A549 (cell line): ENCODE measurements at regions not wholly inside any gene's neighbourhood (a gene's known extent, or its start where the extent isn't known, plus 50 kb on each side); places are given as distances from the start of the nearest gene placed in this dataset.

Experiments
- ATAC-seq, 2 experiments: fragments of 200-7000 bp in 1 of 2; fragments of >200 bp in 1 of 2; cut with Nextera tagmentation in 1 of 2; cut with Tn5 transposase in 1 of 2; 3 replicates each; pipeline versions ENCODE4 v1.8.0 to v1.9.1; 2018 to 2020; ENCODE audit warnings: mild to moderate bottlenecking in 1 of 2, moderate library complexity in 1 of 2
- CTCF ChIA-PET: fragments of 300-600 bp; sonication (Branson Sonifier 250); formaldehyde crosslinking; extraction: SDS; loops from one replicate; lab custom pipeline; 2021; ENCODE audit warnings: antibody characterized with exemption, inconsistent platforms; lab: Yijun Ruan, JAX
- POLR2A ChIA-PET: fragments of 350-600 bp; formaldehyde crosslinking; extraction: SDS; loops from one replicate; lab custom pipeline; 2021; ENCODE audit warnings: antibody characterized with exemption, inconsistent platforms; lab: Yijun Ruan, JAX
- DNase-seq, 2 experiments: peaks; one replicate each; pipeline versions ENCODE4 v3.0.0 to v3.0.0-alpha.2; 2011 to 2016; ENCODE audit warnings: low read depth in 1 of 2, low spot score in 1 of 2
- FAIRE-seq: peaks from 2 replicates; lab custom pipeline; 2011; peaks lifted over from hg19 to GRCh38; lab: Jason Lieb, UNC
- H3K27ac ChIP-seq, 2 experiments: fragments of >200 bp; sonication (Bioruptor Twin); formaldehyde crosslinking; 3 replicates each; pipeline ENCODE4 v1.5.1; 2016 to 2017
- H3K4me1 ChIP-seq: fragments of >200 bp; sonication (Bioruptor Twin); formaldehyde crosslinking; 3 replicates; pipeline ENCODE4 v1.6.1; 2016
- H3K4me2 ChIP-seq: fragments of >200 bp; sonication (Bioruptor Twin); formaldehyde crosslinking; 3 replicates; pipeline ENCODE4 v1.6.1; 2016
- H3K4me3 ChIP-seq: fragments of >200 bp; sonication (Bioruptor Twin); formaldehyde crosslinking; 3 replicates; pipeline ENCODE4 v1.5.1; 2016
- H3K9me3 ChIP-seq: fragments of >200 bp; sonication (Bioruptor Twin); formaldehyde crosslinking; 3 replicates; pipeline ENCODE4 v1.6.1; 2016
- ATOH8 ChIP-seq: fragments of 250-450 bp; sonication (Bioruptor Pico); IDR thresholded peaks from 2 replicates; pipeline ENCODE4 v1.5.0; 2020; ENCODE audit warnings: low read depth, mild to moderate bottlenecking, moderate library complexity
- CBX2 ChIP-seq: fragments of 200-600 bp; sonication (generic); IDR thresholded peaks from 2 replicates; pipeline ENCODE4 v1.6.1; 2016; ENCODE audit warnings: low read depth, mild to moderate bottlenecking, borderline replicate concordance
- CEBPB ChIP-seq, 2 experiments: fragments of >200 bp in 1 of 2; sonication (Bioruptor Twin) in 1 of 2; formaldehyde crosslinking in 1 of 2; IDR thresholded peaks; 2 replicates each; pipeline ENCODE4 v1.6.1; 2012 to 2016
- CHD2 ChIP-seq: fragments of 150-350 bp; IDR thresholded peaks from 2 replicates; pipeline ENCODE4 v1.6.1; 2014; ENCODE audit warnings: low read length; ENCODE audit not compliant: partially characterized antibody
- CTCF ChIP-seq: fragments of >200 bp; sonication (Bioruptor Twin); formaldehyde crosslinking; IDR thresholded peaks from 3 replicates; pipeline ENCODE4 v1.5.1; 2016
- E2F6 ChIP-seq: IDR thresholded peaks from 2 replicates; pipeline ENCODE4 v1.6.1; 2012; ENCODE audit warnings: low read depth, borderline replicate concordance
- ELK1 ChIP-seq: fragments of 150-350 bp; IDR thresholded peaks from 2 replicates; pipeline ENCODE4 v1.6.1; 2014; ENCODE audit warnings: low read depth, mild to moderate bottlenecking, low read length
- EP300 ChIP-seq, 2 experiments: fragments of >200 bp; sonication (Bioruptor Twin); formaldehyde crosslinking; IDR thresholded peaks; 2 replicates in 1 of 2; 3 replicates in 1 of 2; pipeline ENCODE4 v1.6.1; 2016 to 2017
- ESRRA ChIP-seq: fragments of 150-350 bp; IDR thresholded peaks from 2 replicates; pipeline ENCODE4 v1.6.1; 2014; ENCODE audit warnings: mild to moderate bottlenecking, low read length, borderline replicate concordance
- FOSL2 ChIP-seq, 2 experiments: fragments of 450-650 bp in 1 of 2; fragments of >200 bp in 1 of 2; sonication (Bioruptor Twin) in 1 of 2; formaldehyde crosslinking; IDR thresholded peaks; 2 replicates each; pipeline versions ENCODE4 v1.5.0 to v1.6.1; 2016 to 2020; ENCODE audit warnings: mild to moderate bottlenecking in 1 of 2, moderate library complexity in 1 of 2
- FOXS1 ChIP-seq: fragments of 250-450 bp; sonication (Bioruptor Pico); IDR thresholded peaks from 2 replicates; pipeline ENCODE4 v1.5.0; 2020; ENCODE audit warnings: mild to moderate bottlenecking, moderate library complexity
- HDAC2 ChIP-seq: fragments of 200-600 bp; sonication (generic); IDR thresholded peaks from 2 replicates; pipeline ENCODE4 v1.6.1; 2016
- JUN ChIP-seq, 2 experiments: fragments of >200 bp; sonication (Bioruptor Twin); formaldehyde crosslinking; IDR thresholded peaks; 2 replicates in 1 of 2; 3 replicates in 1 of 2; pipeline ENCODE4 v1.6.1; 2016 to 2017
- JUNB ChIP-seq: fragments of >200 bp; sonication (Bioruptor Twin); formaldehyde crosslinking; IDR thresholded peaks from 2 replicates; pipeline ENCODE4 v1.6.1; 2016
- KDM1A ChIP-seq: fragments of 200-600 bp; sonication (generic); IDR thresholded peaks from 2 replicates; pipeline ENCODE4 v1.6.1; 2016; ENCODE audit warnings: low read depth, mild to moderate bottlenecking
- KDM5A ChIP-seq: fragments of 200-600 bp; sonication (generic); IDR thresholded peaks from 2 replicates; pipeline ENCODE4 v1.6.1; 2016; ENCODE audit warnings: antibody characterized with exemption, mild to moderate bottlenecking
- MYC ChIP-seq: IDR thresholded peaks from 2 replicates; pipeline ENCODE4 v1.6.1; 2012; ENCODE audit warnings: mild to moderate bottlenecking, inconsistent platforms, low read length, improper control_type of control experiment, borderline replicate concordance
- POLR2A ChIP-seq: IDR thresholded peaks from 2 replicates; pipeline ENCODE4 v1.6.1; 2012; ENCODE audit warnings: mild to moderate bottlenecking, low read length
- POLR2AphosphoS2 ChIP-seq: conservative IDR thresholded peaks from 2 replicates; pipeline ENCODE4 v1.6.1; 2012; ENCODE audit warnings: low read length, improper control_type of control experiment, inconsistent platforms
- RCOR1 ChIP-seq: fragments of 150-350 bp; IDR thresholded peaks from 2 replicates; pipeline ENCODE4 v1.6.1; 2014; ENCODE audit warnings: antibody characterized with exemption, low read length, low read depth
- REST ChIP-seq: fragments of 200-600 bp; sonication (generic); IDR thresholded peaks from 2 replicates; pipeline ENCODE4 v1.6.1; 2016; ENCODE audit warnings: antibody characterized with exemption, mild to moderate bottlenecking, moderate library complexity
- RFX5 ChIP-seq: fragments of 450-650 bp; IDR thresholded peaks from 2 replicates; pipeline ENCODE4 v1.7.1; 2014; ENCODE audit warnings: antibody characterized with exemption, mild to moderate bottlenecking, moderate library complexity
- SMC3 ChIP-seq: fragments of >200 bp; sonication (Bioruptor Twin); formaldehyde crosslinking; IDR thresholded peaks from 3 replicates; pipeline ENCODE4 v1.6.1; 2018; ENCODE audit warnings: inconsistent platforms
- TP53 ChIP-seq: fragments of 250-450 bp; sonication (Bioruptor Pico); IDR thresholded peaks from 2 replicates; pipeline ENCODE4 v1.5.0; 2021; ENCODE audit warnings: mild to moderate bottlenecking, moderate library complexity
- ZNF302 ChIP-seq: fragments of 250-450 bp; sonication (Bioruptor Pico); IDR thresholded peaks from 2 replicates; pipeline ENCODE4 v1.9.0; 2021; ENCODE audit warnings: inconsistent platforms, mild to moderate bottlenecking, moderate library complexity
- ZSCAN20 ChIP-seq: fragments of 250-450 bp; sonication (Bioruptor Pico); IDR thresholded peaks from 2 replicates; pipeline ENCODE4 v1.8.0; 2022; ENCODE audit warnings: mild to moderate bottlenecking, moderate library complexity
- WGBS: methylation state at CpG from one replicate; pipeline ENCODE4 v1.1.6; 2017; ENCODE audit errors: missing lambda C conversion rate; 5-methylcytosine and 5-hydroxymethylcytosine counted together

GRCh38 chr5:122581629-122582028 lies 193.3 kb upstream of the SNX2 start (continued):
- TF ChIP-seq KDM1A (no peak), TP53 (CRISPR knock-in tag) (no peak), ZNF302 (no peak), EP300 (IDR thresholded peaks at IDR 0.05) (no peak), SMC3 (no peak), POLR2AphosphoS2 (no peak), ESRRA (no peak), RFX5 (no peak), RCOR1 (no peak), FOSL2 (IDR thresholded peaks at IDR 0.05) (no peak), FOSL2 (CRISPR knock-in tag; IDR thresholded peaks at IDR 0.05) (no peak)

GRCh38 chr5:122584411-122585300 lies 190.2 kb upstream of the SNX2 start:
- no peak; a peak in 1 of 6 replicates for ATAC-seq
- no peak for TF ChIP-seq JUNB
- ChIA-PET CTCF (interaction anchor here (1.6 kb wide), 1 partner anchor 9 kb away, joined by 4 read pairs; no protein-coding TSS in a partner anchor), POLR2A (no interaction called here)
- Histone ChIP-seq H3K9me3 (no peaks in the 10 kb centered on the region), H3K4me2 (no peak overlapping the region), H3K4me1 (no peaks in the 10 kb centered on the region), H3K4me3 (no peak overlapping the region), H3K27ac (no peak overlapping the region)
- WGBS = 30% methylated on average over 13 of the region's 13 CpGs
- FAIRE-seq = no peak
- DNase-seq = no peak

- H3K9me3 ChIP-seq = no peaks in the 10 kb centered on the region
- no peak overlapping the region for H3K27ac ChIP-seq
- ChIA-PET CTCF (interaction anchor here (1.6 kb wide), 1 partner anchor 10 kb away, joined by 4 read pairs; no protein-coding TSS in a partner anchor), POLR2A (no interaction called here)
- no peak for ATAC-seq
- DNase-seq = no peak
- 48% methylated on average over 2 of the region's 2 CpGs for whole genome bisulfite sequencing
- no peaks in the 10 kb centered on the region for H3K4me1 ChIP-seq
- TF ChIP-seq MYC (no peak), CTCF (no peak), ZSCAN20 (CRISPR knock-in tag) (no peak), TP53 (CRISPR knock-in tag) (no peak), CBX2 (no peak), POLR2A (no peak), HDAC2 (no peak), ATOH8 (CRISPR knock-in tag) (no peak), CEBPB (IDR thresholded peaks at IDR 0.05) (no peak), JUN (IDR thresholded peaks at IDR 0.05) (no peak), E2F6 (no peak), REST (no peak), CHD2 (no peak), KDM5A (no peak), ELK1 (no peak), FOXS1 (CRISPR knock-in tag) (no peak)
- FAIRE-seq = no peak
- H3K4me3 ChIP-seq = no peak overlapping the region
- no peak overlapping the region for H3K4me2 ChIP-seq
Measured at GRCh38 chr5:122585371-122585770, 189.5 kb upstream of the SNX2 start.
